Transverse colon (tissue), 4 donors: ENCODE measurements at regions not wholly inside any gene's neighbourhood (a gene's known extent, or its start where the extent isn't known, plus 50 kb on each side); places are given as distances from the start of the nearest gene placed in this dataset.
"Not testable (repeated sequence)": the region's sequence is repeated elsewhere in the genome, so short reads cannot be mapped to it uniquely, and the experiment has no call there.

Experiments
- DNase-seq: peaks from one replicate; pipeline ENCODE4 v3.0.0-alpha.2; 2019
- H3K27ac ChIP-seq, 4 donors: fragments of 200-600 bp; sonication (generic); 2 replicates each; pipeline ENCODE4 v1.5.1; 2016 to 2018; ENCODE audit warnings: inconsistent platforms in 4 of 4
- H3K27me3 ChIP-seq: fragments of 200-600 bp; sonication (generic); 2 replicates; pipeline ENCODE4 v1.5.1; 2017; ENCODE audit warnings: inconsistent platforms
- H3K36me3 ChIP-seq, 4 donors: fragments of 200-600 bp; sonication (generic); 2 replicates each; pipeline ENCODE4 v1.5.1; 2017 to 2019; ENCODE audit warnings: inconsistent platforms in 4 of 4
- H3K4me1 ChIP-seq, 4 donors: fragments of 200-600 bp; sonication (generic); 2 replicates each; pipeline ENCODE4 v1.5.1; 2017 to 2020; ENCODE audit warnings: inconsistent platforms in 4 of 4
- H3K4me3 ChIP-seq, 4 donors: fragments of 200-600 bp; sonication (generic); 1 replicate in 1 of 4; 2 replicates in 3 of 4; pipeline versions ENCODE4 v1.5.1 to v1.6.1; 2017 to 2019; ENCODE audit warnings: inconsistent platforms in 4 of 4
- H3K9me3 ChIP-seq, 2 donors: fragments of 200-600 bp; sonication (generic); 2 replicates each; pipeline ENCODE4 v1.5.1; 2017 to 2019; ENCODE audit warnings: inconsistent platforms in 2 of 2
- CTCF ChIP-seq, 5 experiments: fragments of 200-600 bp in 3 of 5; fragments of 450-650 bp in 2 of 5; sonication (generic) in 3 of 5; IDR thresholded peaks; 1 replicate in 2 of 5; 2 replicates in 3 of 5; pipeline ENCODE4 v1.5.1; 2016 to 2017; ENCODE audit warnings: antibody characterized with exemption in 5 of 5, inconsistent platforms in 3 of 5, mild to moderate bottlenecking in 2 of 5, moderate library complexity in 1 of 5
- EP300 ChIP-seq: sonication (generic); formaldehyde crosslinking; IDR thresholded peaks from one replicate; pipeline ENCODE4 v1.6.1; 2017; ENCODE audit warnings: antibody characterized with exemption, low read depth
- POLR2A ChIP-seq: fragments of 450-650 bp; IDR thresholded peaks from one replicate; pipeline ENCODE4 v1.6.1; 2016; ENCODE audit warnings: antibody characterized with exemption, mild to moderate bottlenecking, moderate library complexity
- POLR2AphosphoS5 ChIP-seq, 3 donors: sonication (generic); formaldehyde crosslinking; IDR thresholded peaks; one replicate each; pipeline ENCODE4 v1.6.1; 2016; ENCODE audit warnings: antibody characterized with exemption in 3 of 3
- WGBS, 2 donors: methylation state at CpG; one replicate each; pipeline ENCODE4 v1.1.5; 2018; ENCODE audit warnings: low coverage in 1 of 2; 5-methylcytosine and 5-hydroxymethylcytosine counted together
- in situ Hi-C, 4 donors: fragments of 200-750 bp; cut with MboI; loops; one replicate each; pipeline versions ENCODE4 v1.15.0 to v1.15.1; 2017; ENCODE audit warnings: low sequenced_read_pairs in 3 of 4, low pct_ligation_motif_present in 1 of 4, low pct_unique_long_range_greater_than_20kb in 1 of 4
- intact Hi-C: fragments of 100-400 bp; cut with DNase I; formaldehyde crosslinking; loops from one replicate; pipeline ENCODE4 v1.15.1; 2023; ENCODE audit warnings: low total_unique reads

GRCh38 chr3:153274561-153274960, 112.5 kb downstream of the RAP2B start:
- TF ChIP-seq POLR2A = no peak
- no peak for TF ChIP-seq CTCF (IDR thresholded peaks at IDR 0.05)
- TF ChIP-seq EP300 = no peak
- TF ChIP-seq POLR2AphosphoS5 (IDR thresholded peaks at IDR 0.05) = no peak
- no peak overlapping the region for H3K4me3 ChIP-seq
- H3K4me1 ChIP-seq = no peaks in the 10 kb centered on the region
- 66 to 83% methylated on average over 2 to 3 of the region's 3 CpGs for WGBS, 2 donors
- no peaks in the 10 kb centered on the region for H3K9me3 ChIP-seq
- H3K27me3 ChIP-seq = no peaks in the 10 kb centered on the region
- intact Hi-C loops (no loop called here), in situ Hi-C loops (no loop called here)
- H3K36me3 ChIP-seq = no peaks in the 10 kb centered on the region
- DNase-seq = no peak
- H3K27ac ChIP-seq = no peak overlapping the region

GRCh38 chr3:153275514-153275913, 113.5 kb downstream of the RAP2B start:
- H3K4me1 ChIP-seq = no peaks in the 10 kb centered on the region
- H3K4me3 ChIP-seq = no peak overlapping the region
- H3K9me3 ChIP-seq = no peaks in the 10 kb centered on the region
- DNase-seq = no peak
- H3K36me3 ChIP-seq = no peaks in the 10 kb centered on the region
- TF ChIP-seq POLR2AphosphoS5 (IDR thresholded peaks at IDR 0.05) (no peak), POLR2A (no peak), CTCF (IDR thresholded peaks at IDR 0.05) (no peak)
- intact Hi-C loops (no loop called here), in situ Hi-C loops (loop anchor here in 3 of 4 donors (25.0 kb wide), 1 partner anchor 238 kb away; no protein-coding TSS in a partner anchor)
- H3K27ac ChIP-seq = no peak overlapping the region
- no peaks in the 10 kb centered on the region for H3K27me3 ChIP-seq

DNA sequence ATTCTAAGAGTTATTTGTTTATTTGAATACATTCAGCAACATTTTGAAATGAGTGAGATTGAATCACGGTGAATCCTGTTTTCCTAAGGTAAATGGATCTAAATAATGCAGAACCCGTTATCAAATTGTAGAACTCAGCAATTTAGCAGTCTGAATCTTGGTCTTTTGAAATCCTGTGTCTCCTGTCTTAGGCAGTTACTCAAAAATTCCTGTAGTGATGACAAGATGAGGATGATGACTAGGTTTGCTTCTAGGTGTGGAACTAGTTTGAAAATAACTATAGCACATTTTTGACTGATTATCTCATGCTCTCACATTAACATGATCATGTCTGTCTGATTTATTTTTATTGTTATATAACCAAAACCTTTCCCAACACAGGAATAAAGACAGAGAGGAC, 115.0 kb downstream of the RAP2B start:
- Histone ChIP-seq H3K4me1 (no peaks in the 10 kb centered on the region), H3K27ac (no peak overlapping the region), H3K27me3 (no peaks in the 10 kb centered on the region), H3K36me3 (no peaks in the 10 kb centered on the region), H3K9me3 (no peaks in the 10 kb centered on the region), H3K4me3 (no peak overlapping the region)
- WGBS, 2 donors = 68 to 81% methylated on average over 2 of the region's 2 CpGs
- TF ChIP-seq POLR2A (no peak), POLR2AphosphoS5 (IDR thresholded peaks at IDR 0.05) (no peak), CTCF (IDR thresholded peaks at IDR 0.05) (no peak), EP300 (no peak)
- DNase-seq = no peak
- in situ Hi-C loops = loop anchor here in 3 of 4 donors (25.0 kb wide), 1 partner anchor 240 kb away; no protein-coding TSS in a partner anchor
- intact Hi-C loops = no loop called here

- intact Hi-C loops (loop anchor here (5.0 kb wide), 1 partner anchor 1936 kb away; no protein-coding TSS in a partner anchor), in situ Hi-C loops (loop anchor here in 3 of 4 donors (25.0 kb wide), 1 partner anchor 244 kb away; no protein-coding TSS in a partner anchor)
- not testable (repeated sequence) for H3K9me3 ChIP-seq, DNase-seq, H3K27me3 ChIP-seq, H3K4me1 ChIP-seq, H3K27ac ChIP-seq, H3K4me3 ChIP-seq, H3K36me3 ChIP-seq
- 87 to 93% methylated on average over 3 to 23 of the region's 29 CpGs for WGBS, 2 donors
These were observed 119.4 kb downstream of the RAP2B start for GRCh38 chr3:153281236-153281997.
